OCI-LY7 (cell line): ENCODE measurements at regions not wholly inside any gene's neighbourhood (a gene's known extent, or its start where the extent isn't known, plus 50 kb on each side); places are given as distances from the start of the nearest gene placed in this dataset.

ENCODE experiments used
- CTCF ChIP-seq: fragments of 200-600 bp; sonication (generic); conservative IDR thresholded peaks from 2 replicates; pipeline ENCODE4 v1.5.1; 2014; ENCODE audit warnings: mild to moderate bottlenecking, antibody characterized with exemption, low read length, moderate library complexity, mixed read lengths
- EZH2phosphoT487 ChIP-seq: fragments of 200-600 bp; sonication (generic); IDR thresholded peaks from 2 replicates; pipeline ENCODE4 v1.6.1; 2018; ENCODE audit warnings: low read depth, borderline replicate concordance, mild to moderate bottlenecking, mixed run types, antibody characterized with exemption, low read length, moderate library complexity, mixed read lengths

- TF ChIP-seq CTCF (no peak), EZH2phosphoT487 (no peak)
These were observed 1644.9 kb upstream of the TENM3 start for GRCh38 chr4:180598281-180598680.
